NOMO-1 (cell line): ENCODE measurements at regions not wholly inside any gene's neighbourhood (a gene's known extent, or its start where the extent isn't known, plus 50 kb on each side); places are given as distances from the start of the nearest gene placed in this dataset.

ENCODE experiments used
- DNase-seq, 2 experiments: peaks; one replicate each; lab custom pipeline; 2025; ENCODE audit not compliant: unreplicated experiment in 2 of 2; lab: John Stamatoyannopoulos, UW

- no peak for DNase-seq
Measured at GRCh38 chr5:4053136-4053535, 457.5 kb downstream of the IRX1 start.

GRCh38 chr5:4054092-4054491 is 458.5 kb downstream of the IRX1 start:
- no peak for DNase-seq

GRCh38 chr5:4058899-4059298 is 463.3 kb downstream of the IRX1 start:
- no peak for DNase-seq

GRCh38 chr5:4065472-4066320 is 470.1 kb downstream of the IRX1 start:
- DNase-seq: no peak

GRCh38 chr5:4068171-4068570 is 472.5 kb downstream of the IRX1 start:
- no peak for DNase-seq

- DNase-seq: no peak
Measured at GRCh38 chr5:4078544-4078943, 482.9 kb downstream of the IRX1 start.

- DNase-seq: no peak
Measured at GRCh38 chr5:4079831-4080230, 484.2 kb downstream of the IRX1 start.

GRCh38 chr5:4080370-4080769 is 484.7 kb downstream of the IRX1 start:
- DNase-seq: no peak

GRCh38 chr5:4081059-4081458 is 485.4 kb downstream of the IRX1 start:
- no peak for DNase-seq

- DNase-seq: no peak
Measured at GRCh38 chr5:4081466-4081865, 485.8 kb downstream of the IRX1 start.

- no peak for DNase-seq
Measured at GRCh38 chr5:4082966-4083564, 487.4 kb downstream of the IRX1 start.

GRCh38 chr5:4083591-4084337 is 488.1 kb downstream of the IRX1 start:
- DNase-seq: no peak

- DNase-seq: no peak
Measured at GRCh38 chr5:4086081-4086480, 490.4 kb downstream of the IRX1 start.

GRCh38 chr5:4087110-4087509 is 491.5 kb downstream of the IRX1 start:
- DNase-seq: no peak

- DNase-seq: no peak
Measured at GRCh38 chr5:4089087-4089486, 493.5 kb downstream of the IRX1 start.

- no peak for DNase-seq
Measured at GRCh38 chr5:4093236-4093635, 497.6 kb downstream of the IRX1 start.

GRCh38 chr5:4093970-4094369 is 498.3 kb downstream of the IRX1 start:
- no peak for DNase-seq

- DNase-seq: no peak
Measured at GRCh38 chr5:4095918-4096630, 500.4 kb downstream of the IRX1 start.

- no peak for DNase-seq
Measured at GRCh38 chr5:4097199-4097598, 501.6 kb downstream of the IRX1 start.

GRCh38 chr5:4098226-4098625 is 502.6 kb downstream of the IRX1 start:
- no peak for DNase-seq

GRCh38 chr5:4099386-4099785 is 503.8 kb downstream of the IRX1 start:
- no peak for DNase-seq
